IMR-90 (cell line): ENCODE measurements at regions not wholly inside any gene's neighbourhood (a gene's known extent, or its start where the extent isn't known, plus 50 kb on each side); places are given as distances from the start of the nearest gene placed in this dataset.

Experiments used
- ATAC-seq: fragments of 200-7000 bp; cut with Tn5 transposase; 2 replicates; pipeline ENCODE4 v1.9.1; 2020; ENCODE audit warnings: low read depth, mild to moderate bottlenecking, moderate library complexity
- BruUV-seq: library from RNA; stranded (reverse); fragments of 400-500 nt; replicated peaks from 2 replicates; lab custom pipeline; 2021; lab: Mats Ljungman, UMichigan
- CTCF ChIA-PET: fragments of 300-600 bp; formaldehyde crosslinking; extraction: SDS; loops from one replicate; lab custom pipeline; 2021; ENCODE audit warnings: antibody characterized with exemption; lab: Yijun Ruan, JAX
- POLR2A ChIA-PET: fragments of 300-600 bp; sonication (Branson Sonifier 250); formaldehyde crosslinking; loops from one replicate; lab custom pipeline; 2022; ENCODE audit warnings: antibody characterized with exemption; ENCODE audit not compliant: unreplicated experiment; lab: Charles Lee
- DNase-seq: peaks from one replicate; pipeline ENCODE4 v3.0.0; 2013
- H2AFZ ChIP-seq: replicated peaks from 2 replicates; pipeline ENCODE3; 2013; ENCODE audit warnings: low read length, mild to moderate bottlenecking; ENCODE audit not compliant: poor library complexity
- H2AK5ac ChIP-seq: 2 replicates; pipeline ENCODE4 v1.6.1; 2013; ENCODE audit warnings: low read depth, low read length, inconsistent platforms
- H2AK9ac ChIP-seq: replicated peaks from 2 replicates; pipeline ENCODE3; 2013; ENCODE audit warnings: mild to moderate bottlenecking, low read depth, low read length, moderate library complexity; ENCODE audit not compliant: poor library complexity
- H2BK120ac ChIP-seq: 2 replicates; pipeline ENCODE4 v1.6.1; 2013; ENCODE audit warnings: low read depth, low read length, inconsistent platforms
- H2BK15ac ChIP-seq: 3 replicates; pipeline ENCODE4 v1.6.1; 2013; ENCODE audit warnings: low read depth, low read length, inconsistent platforms
- H2BK20ac ChIP-seq: 2 replicates; pipeline ENCODE4 v1.6.1; 2013; ENCODE audit warnings: low read depth, mild to moderate bottlenecking, inconsistent platforms, low read length, moderate library complexity
- H2BK5ac ChIP-seq: 2 replicates; pipeline ENCODE4 v1.6.1; 2013; ENCODE audit warnings: mild to moderate bottlenecking, low read depth, low read length, inconsistent platforms; ENCODE audit not compliant: poor library complexity, severe bottlenecking
- H3K14ac ChIP-seq: replicated peaks from 2 replicates; pipeline ENCODE4 v1.6.1; 2013; ENCODE audit warnings: low read depth, low read length, inconsistent platforms
- H3K18ac ChIP-seq: 2 replicates; pipeline ENCODE4 v1.6.1; 2013; ENCODE audit warnings: low read depth, low read length, control low read depth
- H3K23ac ChIP-seq: 2 replicates; pipeline ENCODE4 v1.6.1; 2013; ENCODE audit warnings: low read depth, low read length, inconsistent platforms
- H3K27ac ChIP-seq: 2 replicates; pipeline ENCODE4 v1.5.1; 2013; ENCODE audit warnings: mild to moderate bottlenecking, control low read depth, low read length; ENCODE audit not compliant: insufficient read depth
- H3K27me3 ChIP-seq: 2 replicates; pipeline ENCODE4 v1.6.1; 2013; ENCODE audit warnings: low read length; ENCODE audit not compliant: control insufficient read depth, insufficient read depth
- H3K36me3 ChIP-seq: 2 replicates; pipeline ENCODE4 v1.6.1; 2013; ENCODE audit warnings: low read length, mixed read lengths; ENCODE audit not compliant: control insufficient read depth, insufficient read depth
- H3K4ac ChIP-seq: 2 replicates; pipeline ENCODE4 v1.6.1; 2013; ENCODE audit warnings: low read depth, low read length, inconsistent platforms
- H3K4me1 ChIP-seq: 2 replicates; pipeline ENCODE4 v1.6.1; 2013; ENCODE audit warnings: low read length, mixed read lengths; ENCODE audit not compliant: control insufficient read depth, insufficient read depth
- H3K4me2 ChIP-seq: 2 replicates; pipeline ENCODE4 v1.6.1; 2013; ENCODE audit warnings: low read depth, mild to moderate bottlenecking, control low read depth, low read length, moderate library complexity
- H3K4me3 ChIP-seq: 2 replicates; pipeline ENCODE4 v1.5.1; 2013; ENCODE audit warnings: low read depth, mild to moderate bottlenecking, control low read depth, low read length, moderate library complexity; ENCODE audit not compliant: insufficient read depth
- H3K56ac ChIP-seq: 2 replicates; pipeline ENCODE4 v1.6.1; 2013; ENCODE audit warnings: low read length, inconsistent platforms; ENCODE audit not compliant: insufficient read depth; ENCODE audit errors: extremely low read depth
- H3K79me1 ChIP-seq, 2 experiments: 2 replicates each; pipeline ENCODE4 v1.6.1; 2013; ENCODE audit warnings: low read length in 2 of 2, inconsistent platforms in 1 of 2, low read depth in 1 of 2
- H3K9ac ChIP-seq: 2 replicates; pipeline ENCODE4 v1.6.1; 2013; ENCODE audit warnings: low read depth, low read length, control low read depth
- H3K9me1 ChIP-seq: 2 replicates; pipeline ENCODE4 v1.6.1; 2013; ENCODE audit warnings: low read length, inconsistent platforms; ENCODE audit not compliant: insufficient read depth
- H3K9me3 ChIP-seq: 2 replicates; pipeline ENCODE4 v1.6.1; 2013; ENCODE audit warnings: low read length; ENCODE audit not compliant: control insufficient read depth, insufficient read depth
- H4K20me1 ChIP-seq: 2 replicates; pipeline ENCODE4 v1.6.1; 2013; ENCODE audit warnings: low read length, inconsistent platforms; ENCODE audit not compliant: insufficient read depth
- H4K5ac ChIP-seq: 2 replicates; pipeline ENCODE4 v1.6.1; 2013; ENCODE audit warnings: mild to moderate bottlenecking, low read depth, low read length, control low read depth
- H4K8ac ChIP-seq, 2 experiments: 2 replicates each; pipeline ENCODE4 v1.6.1; 2013; ENCODE audit warnings: low read depth in 2 of 2, low read length in 2 of 2, control low read depth in 1 of 2, inconsistent platforms in 1 of 2
- H4K91ac ChIP-seq: 2 replicates; pipeline ENCODE4 v1.6.1; 2013; ENCODE audit warnings: low read depth, low read length, inconsistent platforms; ENCODE audit not compliant: insufficient read depth
- CHD1 ChIP-seq: IDR thresholded peaks from 2 replicates; pipeline ENCODE4 v1.6.1; 2012; ENCODE audit warnings: low read depth, low read length, improper control_type of control experiment
- MAFK ChIP-seq: IDR thresholded peaks from 2 replicates; pipeline ENCODE4 v1.6.1; 2012; ENCODE audit warnings: low read depth, low read length, improper control_type of control experiment
- POLR2A ChIP-seq: IDR thresholded peaks from 2 replicates; pipeline ENCODE4 v1.6.1; 2012; ENCODE audit warnings: mild to moderate bottlenecking, low read depth, low read length
- RAD21 ChIP-seq: IDR thresholded peaks from 2 replicates; pipeline ENCODE4 v1.6.1; 2012; ENCODE audit warnings: low read length, improper control_type of control experiment
- RCOR1 ChIP-seq: IDR thresholded peaks from 2 replicates; pipeline ENCODE4 v1.6.1; 2012; ENCODE audit warnings: mild to moderate bottlenecking, low read length, improper control_type of control experiment; ENCODE audit not compliant: insufficient replicate concordance
- RFX5 ChIP-seq: IDR thresholded peaks from 2 replicates; pipeline ENCODE4 v1.8.0; 2012; ENCODE audit warnings: low read depth, mild to moderate bottlenecking, low read length, moderate library complexity
- SMC3 ChIP-seq: fragments of 150-350 bp; IDR thresholded peaks from 2 replicates; pipeline ENCODE4 v1.6.1; 2016; ENCODE audit warnings: low read depth, mild to moderate bottlenecking, antibody characterized with exemption, low read length, moderate library complexity
- WGBS, 2 experiments: methylation state at CpG; one replicate each; pipeline versions ENCODE4 v1.1.5 to v1.1.7; 2013; ENCODE audit warnings: missing lambda C conversion rate in 2 of 2; ENCODE audit not compliant: insufficient read length in 1 of 2; ENCODE audit errors: extremely low coverage in 2 of 2; 5-methylcytosine and 5-hydroxymethylcytosine counted together
- dilution Hi-C: fragments of 300-500 bp; cut with HindIII; formaldehyde crosslinking; loops from one replicate; pipeline ENCODE4 v1.14.3; 2018; ENCODE audit warnings: low sequenced_read_pairs; ENCODE audit not compliant: unreplicated experiment
- in situ Hi-C: fragments of 300-500 bp; cut with MboI; formaldehyde crosslinking; loops from 3 replicates; pipeline ENCODE4 v1.14.3; 2019; ENCODE audit warnings: low sequenced_read_pairs, inconsistent platforms, mixed read lengths
- intact Hi-C: fragments of 100-400 bp; cut with micrococcal nuclease; formaldehyde crosslinking; loops from 2 replicates; pipeline ENCODE4 v1.10.0; 2022

- Histone ChIP-seq H2AK9ac (no peak overlapping the region), H2AK5ac (no peak overlapping the region), H3K14ac (no peak overlapping the region), H3K56ac (no peak overlapping the region), H3K27me3 (peaks cover 2% of the 10 kb centered on the region; the same call in 1 of the 2 replicates), H2BK15ac (no peak overlapping the region), H3K27ac (no peak overlapping the region), H2BK120ac (no peak overlapping the region), H2BK5ac (no peak overlapping the region), H4K91ac (no peak overlapping the region), H4K20me1 (no peaks in the 10 kb centered on the region), H3K36me3 (no peaks in the 10 kb centered on the region), H3K9me1 (no peaks in the 10 kb centered on the region), H3K4ac (no peak overlapping the region), H3K9me3 (no peaks in the 10 kb centered on the region), H3K4me2 (no peak overlapping the region), H4K5ac (no peak overlapping the region), H2AFZ (no peak overlapping the region), H3K9ac (no peak overlapping the region), H3K18ac (no peak overlapping the region), H3K79me1 (no peaks in the 10 kb centered on the region), H2BK20ac (no peak overlapping the region), H3K4me1 (no peaks in the 10 kb centered on the region), H4K8ac (no peak overlapping the region), H3K4me3 (no peak overlapping the region), H3K23ac (no peak overlapping the region)
- no peak for ATAC-seq
- no CpG with 5 or more reads among the region's 3 CpGs for WGBS, 2 experiments
- DNase-seq, result no peak
- no TSS peak for BruUV-seq
- dilution Hi-C loops, result no loop called here
- ChIA-PET CTCF (no interaction called here), POLR2A (no interaction called here)
- TF ChIP-seq RAD21, result no peak
- no peak for TF ChIP-seq POLR2A
- no peak for TF ChIP-seq MAFK
- TF ChIP-seq RCOR1, result no peak
- no peak for TF ChIP-seq CHD1
- no peak for TF ChIP-seq SMC3
- TF ChIP-seq RFX5, result no peak
- intact Hi-C loops, result no loop called here
- in situ Hi-C loops, result no loop called here
These were observed 152.4 kb upstream of the TMCC3 start for GRCh38 chr12:94802796-94803195.
